OCI-LY1 (cell line): ENCODE measurements at regions not wholly inside any gene's neighbourhood (a gene's known extent, or its start where the extent isn't known, plus 50 kb on each side); places are given as distances from the start of the nearest gene placed in this dataset.

ENCODE experiments used
- EZH2 ChIP-seq: fragments of 200-600 bp; sonication (generic), shearing (Covaris generic); IDR thresholded peaks from 2 replicates; pipeline ENCODE4 v1.8.0; 2017; ENCODE audit warnings: borderline replicate concordance, mixed run types, mild to moderate bottlenecking, antibody characterized with exemption, low read length, moderate library complexity, mixed read lengths
- TF ChIP-seq, protein P1 (sequence below): fragments of 200-600 bp; sonication (generic), shearing (Covaris generic); IDR thresholded peaks from 2 replicates; pipeline ENCODE4 v1.5.1; 2017; ENCODE audit warnings: mild to moderate bottlenecking, antibody characterized with exemption, low read length, moderate library complexity, mixed read lengths

DNA sequence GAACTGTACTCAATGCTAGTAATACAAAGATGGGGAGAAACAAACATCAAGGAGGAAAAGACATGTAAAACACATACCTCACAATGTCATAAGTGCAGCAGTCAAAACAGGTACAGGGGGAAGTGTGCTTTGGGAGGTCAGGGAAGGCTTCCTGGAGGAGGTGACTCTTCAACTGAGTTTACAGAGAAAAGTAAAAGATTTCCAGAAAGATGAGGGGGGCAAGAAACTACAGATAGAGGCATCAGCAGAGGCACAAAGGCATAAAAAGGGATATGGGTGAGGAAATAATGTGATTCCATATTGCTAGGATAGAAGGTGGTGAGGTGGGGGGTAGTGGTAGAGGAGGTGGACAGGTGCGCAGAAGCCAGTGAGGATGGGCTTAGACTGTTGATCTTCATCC is 95.0 kb downstream of the LSM5 start:
- TF ChIP-seq, protein P1, sequence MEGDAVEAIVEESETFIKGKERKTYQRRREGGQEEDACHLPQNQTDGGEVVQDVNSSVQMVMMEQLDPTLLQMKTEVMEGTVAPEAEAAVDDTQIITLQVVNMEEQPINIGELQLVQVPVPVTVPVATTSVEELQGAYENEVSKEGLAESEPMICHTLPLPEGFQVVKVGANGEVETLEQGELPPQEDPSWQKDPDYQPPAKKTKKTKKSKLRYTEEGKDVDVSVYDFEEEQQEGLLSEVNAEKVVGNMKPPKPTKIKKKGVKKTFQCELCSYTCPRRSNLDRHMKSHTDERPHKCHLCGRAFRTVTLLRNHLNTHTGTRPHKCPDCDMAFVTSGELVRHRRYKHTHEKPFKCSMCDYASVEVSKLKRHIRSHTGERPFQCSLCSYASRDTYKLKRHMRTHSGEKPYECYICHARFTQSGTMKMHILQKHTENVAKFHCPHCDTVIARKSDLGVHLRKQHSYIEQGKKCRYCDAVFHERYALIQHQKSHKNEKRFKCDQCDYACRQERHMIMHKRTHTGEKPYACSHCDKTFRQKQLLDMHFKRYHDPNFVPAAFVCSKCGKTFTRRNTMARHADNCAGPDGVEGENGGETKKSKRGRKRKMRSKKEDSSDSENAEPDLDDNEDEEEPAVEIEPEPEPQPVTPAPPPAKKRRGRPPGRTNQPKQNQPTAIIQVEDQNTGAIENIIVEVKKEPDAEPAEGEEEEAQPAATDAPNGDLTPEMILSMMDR: no peak
- no peak for TF ChIP-seq EZH2
